22Rv1 (cell line): ENCODE measurements at regions not wholly inside any gene's neighbourhood (a gene's known extent, or its start where the extent isn't known, plus 50 kb on each side); places are given as distances from the start of the nearest gene placed in this dataset.

Experiments
- ZFX ChIP-seq: fragments of 450-650 bp; IDR thresholded peaks from 2 replicates; pipeline ENCODE4 v1.6.1; 2017; ENCODE audit warnings: antibody characterized with exemption, borderline replicate concordance
- TF ChIP-seq, protein P1 (sequence below): fragments of 450-650 bp; IDR thresholded peaks from 2 replicates; pipeline ENCODE4 v1.5.1; 2017; ENCODE audit warnings: mild to moderate bottlenecking

DNA sequence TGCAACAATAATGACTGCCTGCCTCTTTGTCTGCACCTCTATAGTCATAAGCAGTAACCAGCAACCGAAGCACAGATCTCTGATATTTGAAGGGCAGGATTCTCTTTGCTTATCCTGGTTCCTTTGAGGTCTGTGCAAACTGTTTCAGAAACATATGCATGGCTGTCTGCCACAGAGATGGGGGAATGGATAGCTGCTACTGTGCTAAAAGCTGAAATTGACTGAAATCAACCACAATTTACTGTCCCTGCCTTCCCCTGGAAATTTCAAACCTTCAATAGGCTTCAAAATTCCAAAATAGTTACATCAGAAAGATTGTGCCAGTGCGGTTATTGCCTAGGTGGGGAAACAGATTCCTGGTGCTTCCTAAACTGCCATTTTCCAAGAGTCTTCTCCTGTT lies 136.8 kb upstream of the GORAB start:
- TF ChIP-seq, protein P1, sequence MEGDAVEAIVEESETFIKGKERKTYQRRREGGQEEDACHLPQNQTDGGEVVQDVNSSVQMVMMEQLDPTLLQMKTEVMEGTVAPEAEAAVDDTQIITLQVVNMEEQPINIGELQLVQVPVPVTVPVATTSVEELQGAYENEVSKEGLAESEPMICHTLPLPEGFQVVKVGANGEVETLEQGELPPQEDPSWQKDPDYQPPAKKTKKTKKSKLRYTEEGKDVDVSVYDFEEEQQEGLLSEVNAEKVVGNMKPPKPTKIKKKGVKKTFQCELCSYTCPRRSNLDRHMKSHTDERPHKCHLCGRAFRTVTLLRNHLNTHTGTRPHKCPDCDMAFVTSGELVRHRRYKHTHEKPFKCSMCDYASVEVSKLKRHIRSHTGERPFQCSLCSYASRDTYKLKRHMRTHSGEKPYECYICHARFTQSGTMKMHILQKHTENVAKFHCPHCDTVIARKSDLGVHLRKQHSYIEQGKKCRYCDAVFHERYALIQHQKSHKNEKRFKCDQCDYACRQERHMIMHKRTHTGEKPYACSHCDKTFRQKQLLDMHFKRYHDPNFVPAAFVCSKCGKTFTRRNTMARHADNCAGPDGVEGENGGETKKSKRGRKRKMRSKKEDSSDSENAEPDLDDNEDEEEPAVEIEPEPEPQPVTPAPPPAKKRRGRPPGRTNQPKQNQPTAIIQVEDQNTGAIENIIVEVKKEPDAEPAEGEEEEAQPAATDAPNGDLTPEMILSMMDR, result no peak
- TF ChIP-seq ZFX, result no peak
